HL-60 (cell line): ENCODE measurements at regions not wholly inside any gene's neighbourhood (a gene's known extent, or its start where the extent isn't known, plus 50 kb on each side); places are given as distances from the start of the nearest gene placed in this dataset.

Source experiments
- DNase-seq, 2 experiments: peaks; one replicate each; pipeline ENCODE4 v3.0.0-alpha.2; 2010 to 2020; ENCODE audit warnings: low read depth in 1 of 2, low spot score in 1 of 2
- H3K27ac ChIP-seq: fragments of 250-450 bp; sonication (Bioruptor Pico); replicated peaks from 2 replicates; pipeline ENCODE4 v1.5.1; 2020; ENCODE audit warnings: mild to moderate bottlenecking, moderate library complexity
- H3K27me3 ChIP-seq: fragments of 250-450 bp; sonication (Bioruptor Pico); 2 replicates; pipeline ENCODE4 v1.5.1; 2021; ENCODE audit warnings: mild to moderate bottlenecking, moderate library complexity; ENCODE audit not compliant: insufficient read depth, poor library complexity, severe bottlenecking
- H3K4me3 ChIP-seq: replicated peaks from 2 replicates; pipeline ENCODE4 v1.5.1; 2011; ENCODE audit warnings: mild to moderate bottlenecking, control low read depth, low read length; ENCODE audit not compliant: insufficient read depth
- CTCF ChIP-seq: IDR thresholded peaks from one replicate; pipeline ENCODE4 v1.5.1; 2011; ENCODE audit warnings: low read length, control low read depth, inconsistent platforms; ENCODE audit not compliant: insufficient read depth
- GABPA ChIP-seq: IDR thresholded peaks from 2 replicates; pipeline ENCODE4 v1.6.1; 2012; ENCODE audit warnings: low read depth
- POLR2AphosphoS5 ChIP-seq: IDR thresholded peaks from 2 replicates; pipeline ENCODE4 v1.6.1; 2012; ENCODE audit warnings: low read depth
- SPI1 ChIP-seq: IDR thresholded peaks from 2 replicates; pipeline ENCODE4 v1.6.1; 2012; ENCODE audit warnings: low read depth, mild to moderate bottlenecking, borderline replicate concordance
- TF ChIP-seq, protein P1 (sequence below): IDR thresholded peaks from 2 replicates; pipeline ENCODE4 v1.6.1; 2012; ENCODE audit warnings: low read depth; ENCODE audit not compliant: insufficient replicate concordance

- DNase-seq: no peak
- Histone ChIP-seq H3K4me3 (no peak overlapping the region), H3K27ac (no peak overlapping the region), H3K27me3 (no peaks in the 10 kb centered on the region)
- TF ChIP-seq, protein P1, sequence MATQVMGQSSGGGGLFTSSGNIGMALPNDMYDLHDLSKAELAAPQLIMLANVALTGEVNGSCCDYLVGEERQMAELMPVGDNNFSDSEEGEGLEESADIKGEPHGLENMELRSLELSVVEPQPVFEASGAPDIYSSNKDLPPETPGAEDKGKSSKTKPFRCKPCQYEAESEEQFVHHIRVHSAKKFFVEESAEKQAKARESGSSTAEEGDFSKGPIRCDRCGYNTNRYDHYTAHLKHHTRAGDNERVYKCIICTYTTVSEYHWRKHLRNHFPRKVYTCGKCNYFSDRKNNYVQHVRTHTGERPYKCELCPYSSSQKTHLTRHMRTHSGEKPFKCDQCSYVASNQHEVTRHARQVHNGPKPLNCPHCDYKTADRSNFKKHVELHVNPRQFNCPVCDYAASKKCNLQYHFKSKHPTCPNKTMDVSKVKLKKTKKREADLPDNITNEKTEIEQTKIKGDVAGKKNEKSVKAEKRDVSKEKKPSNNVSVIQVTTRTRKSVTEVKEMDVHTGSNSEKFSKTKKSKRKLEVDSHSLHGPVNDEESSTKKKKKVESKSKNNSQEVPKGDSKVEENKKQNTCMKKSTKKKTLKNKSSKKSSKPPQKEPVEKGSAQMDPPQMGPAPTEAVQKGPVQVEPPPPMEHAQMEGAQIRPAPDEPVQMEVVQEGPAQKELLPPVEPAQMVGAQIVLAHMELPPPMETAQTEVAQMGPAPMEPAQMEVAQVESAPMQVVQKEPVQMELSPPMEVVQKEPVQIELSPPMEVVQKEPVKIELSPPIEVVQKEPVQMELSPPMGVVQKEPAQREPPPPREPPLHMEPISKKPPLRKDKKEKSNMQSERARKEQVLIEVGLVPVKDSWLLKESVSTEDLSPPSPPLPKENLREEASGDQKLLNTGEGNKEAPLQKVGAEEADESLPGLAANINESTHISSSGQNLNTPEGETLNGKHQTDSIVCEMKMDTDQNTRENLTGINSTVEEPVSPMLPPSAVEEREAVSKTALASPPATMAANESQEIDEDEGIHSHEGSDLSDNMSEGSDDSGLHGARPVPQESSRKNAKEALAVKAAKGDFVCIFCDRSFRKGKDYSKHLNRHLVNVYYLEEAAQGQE: no peak
- TF ChIP-seq SPI1 (no peak), GABPA (no peak), POLR2AphosphoS5 (no peak), CTCF (no peak)
Measured at GRCh38 chr10:64458306-64458705, 937.1 kb downstream of the REEP3 start.

DNA sequence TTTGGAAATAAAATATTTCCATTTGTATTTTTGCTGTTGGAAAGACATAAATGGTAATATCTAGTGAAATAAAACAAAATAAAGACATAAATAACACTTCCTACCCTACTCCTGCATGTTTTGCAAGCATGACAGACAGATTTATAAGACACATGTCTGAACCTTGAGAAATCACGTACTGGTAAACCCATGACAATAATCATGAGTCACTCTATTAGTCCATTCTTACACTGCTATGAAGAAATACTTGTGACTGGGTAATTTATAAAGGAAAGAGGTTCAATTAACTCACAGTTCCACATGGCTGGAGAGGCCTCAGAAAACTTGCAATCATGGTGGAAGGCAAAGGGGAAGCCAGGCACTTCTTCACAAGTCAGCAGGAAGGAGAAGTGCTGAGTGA, 942.2 kb downstream of the REEP3 start:
- H3K27ac ChIP-seq: no peak overlapping the region
- H3K27me3 ChIP-seq: no peaks in the 10 kb centered on the region
- TF ChIP-seq, protein P1: no peak
- no peak for TF ChIP-seq POLR2AphosphoS5
- TF ChIP-seq CTCF: no peak
- no peak for TF ChIP-seq SPI1
- no peak for TF ChIP-seq GABPA
- no peak for DNase-seq
- no peak overlapping the region for H3K4me3 ChIP-seq

DNA sequence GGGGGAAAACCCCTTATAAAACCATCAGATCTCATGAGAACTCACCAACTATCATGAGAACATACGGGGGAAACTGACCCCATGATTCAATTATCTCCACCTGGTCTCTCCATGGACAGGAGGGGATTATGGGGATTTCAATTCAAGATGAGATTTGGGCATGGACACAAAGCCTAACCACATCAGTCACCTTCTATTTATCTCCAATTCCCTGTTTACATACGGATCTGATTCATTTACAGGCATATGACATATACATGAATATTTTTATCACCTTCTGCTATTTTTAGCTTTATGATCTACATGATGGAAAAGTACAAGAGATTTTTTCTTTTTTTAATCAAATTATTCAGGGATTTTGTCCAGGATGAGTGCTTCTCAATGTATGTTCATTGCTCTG, 944.5 kb downstream of the REEP3 start:
- Histone ChIP-seq H3K27me3 (no peaks in the 10 kb centered on the region), H3K4me3 (no peak overlapping the region), H3K27ac (no peak overlapping the region)
- no peak for DNase-seq
- TF ChIP-seq CTCF (no peak), POLR2AphosphoS5 (no peak), GABPA (no peak)
- TF ChIP-seq, protein P1: no peak
